GM21786 (cell line): ENCODE measurements at regions not wholly inside any gene's neighbourhood (a gene's known extent, or its start where the extent isn't known, plus 50 kb on each side); places are given as distances from the start of the nearest gene placed in this dataset.

Experiments used
- ATAC-seq: cut with Tn5 transposase; IDR thresholded peaks from one replicate; pipeline ENCODE4 v1.9.1; 2021; ENCODE audit not compliant: unreplicated experiment

- ATAC-seq = no peak
These were observed 161.1 kb downstream of the NUAK1 start for GRCh38 chr12:105977652-105978051.

DNA sequence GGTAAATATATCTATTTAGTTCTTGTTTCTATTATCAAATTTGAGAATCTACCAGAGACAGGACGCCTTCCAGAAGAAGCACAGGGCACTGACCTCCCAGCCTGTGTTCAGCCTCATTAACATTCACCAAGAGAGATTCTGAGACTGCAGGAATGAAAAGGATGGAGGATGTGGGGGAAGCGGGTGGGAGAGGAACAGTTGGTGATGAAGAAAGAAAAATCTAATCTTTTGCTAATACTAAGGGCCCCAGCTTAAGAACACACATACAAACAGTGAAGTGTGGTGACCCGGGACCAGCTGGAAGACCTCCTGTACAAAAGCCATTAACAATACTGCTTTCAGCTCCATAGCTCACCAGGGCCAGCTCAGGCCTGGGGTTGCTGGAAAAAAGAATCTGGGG is 160.5 kb downstream of the NUAK1 start:
- no peak for ATAC-seq

DNA sequence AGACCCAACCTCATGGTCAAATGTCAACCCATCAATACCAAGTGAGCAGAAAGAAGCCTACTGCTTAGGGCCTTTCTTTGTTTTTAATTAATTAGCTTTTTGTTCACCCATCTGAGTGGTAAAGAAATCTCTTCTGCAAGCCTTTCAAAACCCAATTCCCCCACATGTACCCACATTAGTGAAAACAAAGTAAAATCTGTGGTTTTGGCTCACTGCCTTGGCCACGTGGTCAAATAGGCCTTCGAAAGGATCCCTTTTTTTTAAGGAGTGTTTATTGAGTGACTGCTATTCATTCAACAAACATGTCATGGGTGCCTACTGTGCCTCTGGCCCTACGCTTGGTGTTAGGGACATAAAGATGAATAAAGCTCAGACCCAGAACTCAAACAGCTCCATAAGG is 160.1 kb downstream of the NUAK1 start:
- no peak for ATAC-seq

- no peak for ATAC-seq
These were observed 158.7 kb downstream of the NUAK1 start for GRCh38 chr12:105980085-105980484.

DNA sequence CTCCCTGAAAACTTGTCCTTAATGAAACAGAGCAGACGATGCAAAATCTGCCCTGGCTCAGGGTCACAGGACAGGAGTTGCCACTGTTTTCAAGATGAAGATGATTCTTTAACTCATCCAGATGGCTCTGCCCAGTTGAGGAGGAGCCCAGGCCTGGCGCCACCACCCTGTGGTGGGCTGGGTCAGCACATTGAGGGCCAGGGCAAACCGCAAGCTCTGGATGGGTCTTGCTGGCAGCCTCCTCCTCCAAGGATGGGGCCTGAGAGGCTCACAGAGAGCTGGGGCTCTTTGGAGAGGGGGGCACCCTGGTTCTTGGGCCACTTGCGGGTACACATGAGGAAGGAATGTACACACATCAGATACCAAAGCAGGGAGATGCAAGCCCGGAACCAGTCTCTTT is 158.2 kb downstream of the NUAK1 start:
- no peak for ATAC-seq

GRCh38 chr12:105982022-105982421 is 156.7 kb downstream of the NUAK1 start:
- ATAC-seq = no peak

GRCh38 chr12:105983622-105984320 is 155.0 kb downstream of the NUAK1 start:
- no peak for ATAC-seq

GRCh38 chr12:105985383-105985782 is 153.4 kb downstream of the NUAK1 start:
- no peak for ATAC-seq

DNA sequence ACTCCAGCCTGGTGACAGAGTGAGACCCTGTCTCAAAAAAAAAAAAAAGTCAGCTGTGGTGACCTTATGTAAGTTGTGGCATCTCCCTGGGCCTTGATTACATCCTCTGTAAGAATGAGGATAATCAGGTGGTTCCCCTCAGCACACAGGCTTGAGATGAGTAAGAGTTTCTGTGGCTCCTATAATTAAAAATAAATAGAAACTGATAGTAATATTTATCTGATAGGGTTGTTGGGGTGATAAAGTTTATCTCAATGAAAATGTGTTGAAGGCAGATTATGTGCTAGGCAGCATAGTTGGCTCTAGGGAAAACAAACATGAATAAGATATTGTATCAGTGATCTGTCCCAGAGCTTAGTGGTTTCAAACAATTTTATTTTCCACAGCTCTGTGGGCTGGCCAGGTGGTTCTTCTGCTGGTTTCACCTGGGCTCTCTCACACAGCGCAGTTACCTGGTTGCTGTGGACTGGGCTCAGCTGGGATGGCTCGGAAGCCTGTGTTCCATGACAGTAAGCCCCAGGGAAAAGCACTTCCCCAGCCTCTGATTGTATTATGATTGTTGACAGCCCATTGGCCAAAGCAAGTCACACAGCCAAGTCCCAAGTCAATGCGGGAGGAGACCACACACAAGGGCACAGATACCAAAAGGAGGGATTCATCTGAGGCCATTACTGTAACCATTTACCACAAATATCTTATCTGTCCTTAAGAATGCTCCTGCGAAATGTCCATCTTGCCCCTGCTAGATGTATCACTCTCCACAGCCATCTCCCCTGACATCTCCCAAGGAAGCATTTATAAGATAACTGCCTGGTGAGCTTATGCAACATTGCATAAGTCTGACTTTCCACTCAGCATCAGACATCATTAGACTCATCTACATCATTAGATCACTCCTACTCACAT is 151.7 kb downstream of the NUAK1 start:
- no peak for ATAC-seq

DNA sequence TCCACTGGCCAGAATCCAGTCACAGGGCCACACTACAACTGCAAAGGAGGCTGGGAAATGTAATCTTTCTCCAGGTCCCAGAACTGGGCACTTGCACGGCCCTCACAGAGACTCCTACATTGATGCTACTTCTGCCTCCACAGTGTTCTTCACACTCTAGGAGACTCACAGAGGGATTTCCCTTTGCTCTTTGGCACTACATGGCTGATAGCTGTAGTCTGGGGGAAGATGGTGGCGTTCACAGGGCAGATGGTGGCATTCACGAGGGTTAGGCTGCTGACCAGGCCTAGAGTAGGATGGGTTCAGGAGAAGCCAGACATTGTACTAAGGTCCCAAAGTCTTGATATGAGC is 151.1 kb downstream of the NUAK1 start:
- ATAC-seq = no peak

DNA sequence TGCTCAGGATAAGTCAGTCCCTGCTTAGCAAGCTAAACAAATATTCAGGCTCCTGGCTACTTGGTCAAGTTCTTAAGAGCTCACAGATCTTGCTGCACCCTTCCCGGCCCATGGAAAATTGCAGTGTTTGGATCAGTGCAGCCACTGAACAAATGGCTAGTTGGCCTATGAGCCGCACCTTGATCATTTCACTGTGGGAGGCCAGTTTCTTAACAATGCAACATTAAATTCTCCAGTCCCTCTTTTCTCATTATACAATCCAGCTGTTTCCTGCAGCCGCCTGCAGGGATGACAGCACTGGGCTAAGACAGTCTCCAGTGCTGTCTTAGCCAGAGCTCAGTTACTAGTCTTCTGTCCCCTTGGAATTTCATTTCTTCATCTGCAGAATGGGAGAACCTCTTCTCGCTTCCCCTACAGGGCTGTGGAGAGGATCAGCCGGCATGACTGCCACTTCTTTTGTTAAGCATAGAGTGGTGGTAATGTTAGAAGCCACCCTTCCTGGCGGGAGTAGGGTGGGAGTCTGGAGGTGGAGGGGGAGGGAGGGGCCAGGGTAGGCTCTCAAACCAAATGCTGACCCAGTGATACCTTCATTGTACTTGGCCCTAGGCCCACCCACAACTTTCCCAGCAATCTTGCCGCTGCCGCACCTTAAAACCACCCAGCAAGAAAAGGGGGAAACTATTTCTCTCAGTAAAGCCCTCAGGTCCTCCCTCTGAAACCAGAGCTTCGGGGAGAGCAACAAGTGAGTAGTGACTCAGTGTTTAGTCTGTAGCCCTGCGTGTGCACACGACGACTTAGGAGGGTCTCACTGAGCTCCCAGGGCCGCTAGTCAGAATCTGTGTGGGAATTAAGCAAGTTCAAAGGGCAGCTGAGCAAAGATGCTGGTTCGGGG is 145.7 kb downstream of the NUAK1 start:
- no peak for ATAC-seq

- ATAC-seq = no peak
These were observed 144.8 kb downstream of the NUAK1 start for GRCh38 chr12:105993766-105994555.

DNA sequence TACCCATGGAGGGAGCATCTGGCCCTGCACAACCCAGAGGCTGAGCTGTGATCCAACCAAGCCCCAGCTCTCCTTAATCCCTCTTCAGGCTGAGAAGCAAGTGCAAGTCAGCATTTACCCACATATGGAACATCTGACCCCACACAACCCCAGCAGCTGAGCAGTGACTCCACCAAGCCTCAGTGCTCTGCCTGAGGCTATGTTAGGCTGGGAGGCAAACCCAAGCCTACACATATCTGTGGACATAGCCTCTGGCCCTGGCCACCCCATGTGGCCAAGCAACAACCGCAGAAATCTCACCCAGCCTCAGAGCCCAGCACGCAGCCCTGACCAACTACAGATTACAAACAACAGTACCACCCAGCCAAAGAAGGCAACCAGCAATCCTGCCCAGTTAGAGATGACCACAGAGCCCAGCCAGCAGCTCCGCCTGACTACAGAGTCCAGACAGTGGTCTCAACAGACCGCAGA is 142.8 kb downstream of the NUAK1 start:
- no peak for ATAC-seq

GRCh38 chr12:105998561-105998960 is 140.2 kb downstream of the NUAK1 start:
- ATAC-seq = no peak

DNA sequence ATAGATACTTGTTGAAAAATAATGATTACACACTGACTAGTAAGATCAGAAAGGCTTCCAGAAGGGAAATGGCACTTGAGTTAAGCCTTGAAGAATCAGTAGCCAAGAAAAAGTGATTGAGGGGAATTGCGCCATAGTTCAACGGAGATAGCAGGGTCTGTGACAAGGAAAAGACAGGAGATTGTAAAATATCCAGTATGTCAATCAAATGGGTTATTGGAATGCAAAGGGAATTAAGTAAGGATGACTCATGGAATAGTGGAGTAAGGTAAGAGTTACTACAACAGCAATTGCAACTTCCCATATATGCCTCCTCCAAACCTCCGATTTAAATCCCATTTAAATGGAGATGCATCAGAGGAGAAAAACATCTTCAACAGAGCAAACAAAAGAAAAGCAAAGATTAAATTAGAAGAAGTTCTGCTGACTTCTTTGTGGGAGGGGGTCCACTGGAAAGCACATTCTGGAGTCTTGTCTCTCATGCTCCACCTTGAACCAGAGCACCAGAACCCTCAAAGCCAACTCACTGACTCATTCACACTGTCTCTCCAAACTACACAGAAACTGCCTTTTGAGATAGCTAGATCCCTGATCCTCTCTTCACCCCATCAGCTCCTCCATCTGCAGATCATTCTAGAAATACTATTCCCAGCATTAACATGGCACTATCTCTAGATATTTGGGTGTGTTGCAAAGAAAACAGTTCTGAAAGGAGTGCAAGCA is 138.2 kb downstream of the NUAK1 start:
- ATAC-seq = no peak

- no peak for ATAC-seq
These were observed 137.5 kb downstream of the NUAK1 start for GRCh38 chr12:106001105-106001836.

DNA sequence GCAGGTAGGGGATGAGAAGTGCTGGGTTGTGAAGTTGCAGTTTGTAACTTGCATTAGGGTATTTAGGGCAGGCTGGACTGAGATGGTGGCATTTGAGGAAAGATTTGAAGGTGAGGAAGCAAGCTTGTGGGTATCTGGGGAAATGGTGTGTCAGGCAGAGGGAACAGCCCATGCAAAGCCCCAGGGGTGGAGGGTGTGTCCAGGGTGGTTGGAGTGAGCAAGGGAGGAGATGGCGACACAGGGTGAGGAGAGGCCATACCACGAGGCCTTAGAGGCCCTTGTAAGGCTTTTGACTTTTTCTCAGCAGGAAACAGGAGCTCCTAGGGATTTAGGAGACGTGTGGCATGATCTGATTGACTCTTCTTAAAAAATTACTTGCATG is 136.9 kb downstream of the NUAK1 start:
- ATAC-seq = no peak

DNA sequence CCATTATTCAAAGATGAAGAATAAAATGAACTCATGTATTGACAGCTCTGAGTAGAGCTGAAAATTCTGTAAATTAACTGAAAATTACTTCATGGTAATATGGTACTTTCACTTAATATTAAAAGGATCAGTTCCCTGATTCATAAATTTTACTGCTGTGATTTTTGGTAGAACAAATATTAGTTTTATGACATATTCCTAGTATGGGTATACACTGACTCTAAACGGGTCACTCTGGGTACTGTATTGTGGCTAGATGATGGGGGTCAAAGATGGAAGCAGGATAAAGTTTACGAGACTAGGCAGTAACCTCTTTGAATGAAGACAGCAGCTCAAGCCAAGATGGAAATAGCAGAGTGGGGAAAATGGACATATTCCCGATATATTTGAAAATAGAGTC is 135.5 kb downstream of the NUAK1 start:
- no peak for ATAC-seq

GRCh38 chr12:106004289-106004688 is 134.5 kb downstream of the NUAK1 start:
- ATAC-seq = no peak
